GM12873 (cell line): ENCODE measurements at regions not wholly inside any gene's neighbourhood (a gene's known extent, or its start where the extent isn't known, plus 50 kb on each side); places are given as distances from the start of the nearest gene placed in this dataset.
A peak's percentile ranks its signal among the peaks of the same experiment; 100 is the strongest.

Experiments
- TF ChIP-seq, protein P1 (sequence below): IDR thresholded peaks from 2 replicates; pipeline ENCODE4 v1.5.1; 2012; ENCODE audit warnings: low read depth, mild to moderate bottlenecking, moderate library complexity, low read length, control low read depth; ENCODE audit not compliant: insufficient read depth; ENCODE audit errors: missing control alignments

DNA sequence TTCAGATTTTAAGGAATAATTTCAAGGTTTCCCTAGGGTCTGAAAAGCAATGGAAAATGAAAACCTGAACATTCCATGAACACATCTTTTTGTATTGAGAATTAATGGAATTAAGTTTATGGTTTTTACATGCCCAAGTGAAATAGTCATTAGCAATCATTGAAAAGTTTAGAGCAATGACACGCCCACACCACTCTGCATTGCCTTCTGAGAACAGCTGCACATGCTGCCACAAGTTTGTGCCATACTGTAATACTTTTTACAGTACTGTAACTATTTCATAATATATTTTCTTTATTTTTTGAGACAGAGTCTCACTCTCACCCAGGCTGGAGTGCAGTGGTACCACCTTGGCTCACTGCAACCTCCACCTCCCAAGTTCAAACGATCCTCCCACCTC, 345.2 kb upstream of the PMFBP1 start:
- TF ChIP-seq, protein P1, sequence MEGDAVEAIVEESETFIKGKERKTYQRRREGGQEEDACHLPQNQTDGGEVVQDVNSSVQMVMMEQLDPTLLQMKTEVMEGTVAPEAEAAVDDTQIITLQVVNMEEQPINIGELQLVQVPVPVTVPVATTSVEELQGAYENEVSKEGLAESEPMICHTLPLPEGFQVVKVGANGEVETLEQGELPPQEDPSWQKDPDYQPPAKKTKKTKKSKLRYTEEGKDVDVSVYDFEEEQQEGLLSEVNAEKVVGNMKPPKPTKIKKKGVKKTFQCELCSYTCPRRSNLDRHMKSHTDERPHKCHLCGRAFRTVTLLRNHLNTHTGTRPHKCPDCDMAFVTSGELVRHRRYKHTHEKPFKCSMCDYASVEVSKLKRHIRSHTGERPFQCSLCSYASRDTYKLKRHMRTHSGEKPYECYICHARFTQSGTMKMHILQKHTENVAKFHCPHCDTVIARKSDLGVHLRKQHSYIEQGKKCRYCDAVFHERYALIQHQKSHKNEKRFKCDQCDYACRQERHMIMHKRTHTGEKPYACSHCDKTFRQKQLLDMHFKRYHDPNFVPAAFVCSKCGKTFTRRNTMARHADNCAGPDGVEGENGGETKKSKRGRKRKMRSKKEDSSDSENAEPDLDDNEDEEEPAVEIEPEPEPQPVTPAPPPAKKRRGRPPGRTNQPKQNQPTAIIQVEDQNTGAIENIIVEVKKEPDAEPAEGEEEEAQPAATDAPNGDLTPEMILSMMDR = no peak

DNA sequence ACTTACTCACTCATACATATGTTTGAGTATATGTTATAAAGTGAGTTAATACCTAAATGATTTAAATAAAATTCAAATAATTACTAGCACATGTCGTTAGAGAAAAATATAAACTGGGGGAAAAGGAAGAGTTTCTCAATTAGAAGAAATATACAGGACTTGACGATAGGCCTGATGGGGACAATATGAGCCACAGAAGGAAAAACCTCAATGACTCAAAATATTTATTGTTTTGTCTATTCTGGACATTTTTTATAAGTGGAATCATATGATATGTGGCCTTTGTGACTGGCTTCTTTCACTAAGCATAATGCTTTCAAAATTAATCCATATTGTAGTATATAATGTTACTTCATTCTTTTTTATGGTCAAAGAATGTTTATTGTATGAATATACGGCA, 339.2 kb upstream of the PMFBP1 start:
- TF ChIP-seq, protein P1 = no peak

DNA sequence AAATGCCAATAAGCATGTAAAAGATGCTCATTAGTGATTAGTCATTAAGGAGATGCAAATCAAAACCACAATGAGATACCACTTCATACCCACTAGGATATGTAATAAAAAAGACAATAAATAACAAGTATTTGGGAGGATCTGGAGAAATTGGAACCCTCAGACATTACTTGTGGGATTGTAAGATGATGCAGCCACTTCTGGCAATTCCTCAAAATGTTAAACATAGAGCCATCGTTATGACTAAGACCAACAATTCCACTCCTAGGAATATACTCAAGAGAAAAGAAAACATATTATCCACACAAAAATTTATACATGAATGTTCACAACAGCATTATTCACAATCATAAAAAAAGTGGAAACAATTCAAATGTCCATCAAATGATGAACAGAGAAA, 336.2 kb upstream of the PMFBP1 start:
- TF ChIP-seq, protein P1 = no peak

DNA sequence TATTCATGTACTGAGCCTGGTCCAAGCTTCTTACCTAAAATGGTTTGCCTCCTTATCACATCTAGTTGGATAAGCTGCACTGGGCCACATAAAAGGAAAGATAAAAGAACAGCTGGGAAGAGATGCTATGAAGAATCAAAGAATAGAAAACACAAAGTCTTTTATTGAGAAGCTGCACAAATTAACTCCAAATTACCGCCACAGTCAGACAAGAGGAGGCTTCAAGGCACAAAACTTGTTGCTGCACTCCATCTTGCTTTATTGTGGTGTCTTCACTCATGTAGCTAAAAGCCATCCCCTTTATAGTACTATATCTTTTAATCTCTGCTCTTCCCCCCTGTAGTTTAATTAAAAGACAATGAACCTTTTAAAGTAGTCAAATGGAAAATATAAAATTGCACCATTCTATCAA, 330.6 kb upstream of the PMFBP1 start:
- TF ChIP-seq, protein P1 = no peak

DNA sequence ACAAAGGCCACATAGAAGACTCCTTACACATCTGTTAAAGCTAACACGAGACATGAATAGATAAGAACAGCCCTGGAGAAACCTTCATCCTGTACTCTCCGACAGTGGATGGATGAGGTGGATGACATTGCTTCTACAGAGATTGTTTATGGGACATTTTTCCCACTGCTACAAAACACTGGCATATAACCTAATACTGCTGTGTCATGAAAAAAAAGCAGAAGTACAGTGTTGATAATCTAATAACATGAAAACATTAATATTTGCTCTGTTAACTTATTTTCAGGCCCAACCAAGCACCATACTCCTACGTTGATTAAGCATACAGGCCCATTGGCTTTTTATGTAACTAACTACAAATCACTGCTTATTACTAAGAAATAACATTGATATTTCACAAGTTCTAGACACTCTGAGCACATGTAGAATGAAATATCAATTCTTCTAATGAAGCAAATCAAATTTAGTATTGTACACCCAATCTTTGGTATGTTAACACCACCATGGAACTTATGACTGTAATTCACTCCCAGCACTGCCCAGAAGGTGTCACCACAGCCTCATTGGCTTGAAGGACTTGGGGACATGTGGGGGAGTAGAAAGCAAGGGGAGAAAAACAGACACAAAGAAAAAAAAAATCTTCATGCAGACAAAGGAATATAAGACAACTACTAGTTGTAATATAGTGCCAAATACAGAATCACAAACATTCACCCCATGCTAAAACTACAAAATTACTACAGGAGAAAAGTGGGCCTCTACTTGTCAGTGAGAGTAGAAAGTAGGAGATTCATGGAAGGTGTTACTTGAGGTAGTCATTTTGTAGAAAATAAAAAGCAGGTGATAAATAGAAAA, 330.0 kb upstream of the PMFBP1 start:
- TF ChIP-seq, protein P1 = peak; percentile 74

DNA sequence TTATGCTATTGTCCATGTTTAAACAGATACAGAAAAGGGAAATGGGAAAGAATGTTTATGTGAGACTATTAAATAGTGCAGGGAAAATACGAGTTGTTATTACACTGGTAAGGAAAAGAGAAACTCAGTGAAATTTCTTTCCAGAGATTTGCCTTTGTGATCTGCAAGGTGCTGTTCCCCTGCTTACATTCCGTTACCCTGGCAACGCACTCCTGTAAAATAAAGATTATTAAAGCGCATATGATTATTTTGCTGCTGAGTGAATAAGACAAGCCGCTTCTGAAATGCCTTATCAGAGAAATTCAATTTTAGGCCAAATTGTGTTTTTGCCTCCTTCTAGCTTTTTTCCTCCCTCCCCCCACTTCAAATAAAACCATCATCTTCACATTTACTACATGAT, 328.6 kb upstream of the PMFBP1 start:
- TF ChIP-seq, protein P1 = no peak

DNA sequence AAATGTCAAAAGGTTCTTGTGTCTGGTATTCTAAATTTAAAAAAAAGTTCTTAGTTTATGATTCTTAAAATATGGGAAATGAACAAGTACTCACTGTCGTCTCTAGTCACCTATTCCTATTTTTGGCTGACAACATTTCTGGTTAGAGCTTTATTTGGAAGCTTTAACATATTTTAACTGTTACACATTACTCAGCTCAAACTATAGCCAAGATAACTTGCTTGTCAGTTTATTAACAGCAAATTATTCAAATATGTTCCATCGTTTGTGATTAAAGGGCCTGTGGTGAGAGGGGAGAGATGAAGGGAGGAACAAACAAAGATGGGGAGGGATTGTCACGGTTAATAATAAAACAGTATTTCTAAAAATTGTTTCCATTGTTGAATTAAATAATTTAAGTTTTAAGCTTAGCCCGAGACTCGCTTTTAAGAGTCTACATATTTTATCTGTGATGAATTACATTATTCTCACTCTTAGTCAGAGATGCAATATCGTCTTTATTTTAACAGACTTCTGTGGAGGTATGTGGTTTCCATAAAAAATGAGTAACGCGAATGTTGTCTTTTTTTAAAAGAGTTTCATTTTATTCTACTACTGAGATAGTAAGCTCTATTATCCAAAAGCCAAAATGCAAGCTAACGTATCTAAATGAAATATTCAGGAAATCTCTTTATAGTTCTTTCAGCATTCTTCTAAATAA, 321.9 kb upstream of the PMFBP1 start:
- TF ChIP-seq, protein P1 = no peak
